ENCODE measurements at regions not wholly inside any gene's neighbourhood (a gene's known extent, or its start where the extent isn't known, plus 50 kb on each side); places are given as distances from the start of the nearest gene placed in this dataset.

- TF ChIP-seq PATZ1 (tag by site-specific recombination; IDR thresholded peaks at IDR 0.05), result no peak
- TF ChIP-seq EGR2 (tag by site-specific recombination; IDR thresholded peaks at IDR 0.05; ENCODE audit: low read depth), result no peak
- TF ChIP-seq, protein P1, sequence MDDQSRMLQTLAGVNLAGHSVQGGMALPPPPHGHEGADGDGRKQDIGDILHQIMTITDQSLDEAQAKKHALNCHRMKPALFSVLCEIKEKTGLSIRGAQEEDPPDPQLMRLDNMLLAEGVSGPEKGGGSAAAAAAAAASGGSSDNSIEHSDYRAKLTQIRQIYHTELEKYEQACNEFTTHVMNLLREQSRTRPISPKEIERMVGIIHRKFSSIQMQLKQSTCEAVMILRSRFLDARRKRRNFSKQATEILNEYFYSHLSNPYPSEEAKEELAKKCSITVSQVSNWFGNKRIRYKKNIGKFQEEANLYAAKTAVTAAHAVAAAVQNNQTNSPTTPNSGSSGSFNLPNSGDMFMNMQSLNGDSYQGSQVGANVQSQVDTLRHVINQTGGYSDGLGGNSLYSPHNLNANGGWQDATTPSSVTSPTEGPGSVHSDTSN (CRISPR knock-in tag; IDR thresholded peaks at IDR 0.05), result no peak
- TF ChIP-seq TCF7L2 (IDR thresholded peaks at IDR 0.05; ENCODE audit: borderline replicate concordance, low read depth, low read length), result no peak
- TF ChIP-seq CTCF (tag by site-specific recombination; IDR thresholded peaks at IDR 0.05), result no peak
- no peak for TF ChIP-seq SCRT2 (tag by site-specific recombination; IDR thresholded peaks at IDR 0.05)
- TF ChIP-seq ZNF558 (tag by site-specific recombination; IDR thresholded peaks at IDR 0.05), result no peak
- TF ChIP-seq ZNF623 (tag by site-specific recombination; IDR thresholded peaks at IDR 0.05), result no peak
- TF ChIP-seq ZBTB8A (tag by site-specific recombination; IDR thresholded peaks at IDR 0.05), result no peak
- TF ChIP-seq ZNF112 (tag by site-specific recombination; IDR thresholded peaks at IDR 0.05), result no peak
- TF ChIP-seq ZNF830 (tag by site-specific recombination; IDR thresholded peaks at IDR 0.05; ENCODE audit: low read depth), result no peak
- no peak for TF ChIP-seq ZNF670 (tag by site-specific recombination; IDR thresholded peaks at IDR 0.05; ENCODE audit: low read depth)
- no peak for TF ChIP-seq YY1 (tag by site-specific recombination; IDR thresholded peaks at IDR 0.05)
Measured at GRCh38 chr18:44246001-44246400, 434.7 kb upstream of the SETBP1 start.

Measured in HEK293 (cell line).